Neutrophil (primary cell): ENCODE measurements at regions not wholly inside any gene's neighbourhood (a gene's known extent, or its start where the extent isn't known, plus 50 kb on each side); places are given as distances from the start of the nearest gene placed in this dataset.

ENCODE experiments used
- H3K27ac ChIP-seq: fragments of 200-600 bp; sonication (generic); 2 replicates; pipeline ENCODE4 v1.5.1; 2016; ENCODE audit warnings: mild to moderate bottlenecking, moderate library complexity
- H3K27me3 ChIP-seq: fragments of 200-600 bp; sonication (generic); 2 replicates; pipeline ENCODE4 v1.6.0; 2016; ENCODE audit warnings: mild to moderate bottlenecking
- H3K36me3 ChIP-seq: fragments of 200-600 bp; sonication (generic); 2 replicates; pipeline ENCODE4 v1.5.1; 2017
- H3K4me1 ChIP-seq, 2 experiments: fragments of 200-600 bp in 1 of 2; sonication (generic) in 1 of 2; 1 replicate in 1 of 2; 2 replicates in 1 of 2; pipeline versions ENCODE4 v1.5.1 to v1.6.1; 2013 to 2016; ENCODE audit warnings: low read depth in 1 of 2, low read length in 1 of 2, mild to moderate bottlenecking in 1 of 2, moderate library complexity in 1 of 2; ENCODE audit not compliant: control insufficient read depth in 1 of 2, insufficient read depth in 1 of 2
- H3K4me3 ChIP-seq, 2 experiments: fragments of 200-600 bp in 1 of 2; sonication (generic) in 1 of 2; 1 replicate in 1 of 2; 2 replicates in 1 of 2; pipeline ENCODE4 v1.5.1; 2013 to 2016; ENCODE audit warnings: low read depth in 1 of 2, low read length in 1 of 2, mild to moderate bottlenecking in 1 of 2, moderate library complexity in 1 of 2
- H3K9me3 ChIP-seq: fragments of 200-600 bp; sonication (generic); 2 replicates; pipeline ENCODE4 v1.5.1; 2016
- TF ChIP-seq, protein P1 (sequence below): fragments of 200-600 bp; sonication (generic); IDR thresholded peaks from 2 replicates; pipeline ENCODE4 v1.5.1; 2016; ENCODE audit warnings: antibody characterized with exemption

GRCh38 chr4:74613266-74613665 is 168.3 kb downstream of the AREG start:
- Histone ChIP-seq H3K27ac (no peak overlapping the region), H3K36me3 (no peaks in the 10 kb centered on the region), H3K9me3 (no peaks in the 10 kb centered on the region), H3K4me1 (no peaks in the 10 kb centered on the region), H3K4me3 (no peak overlapping the region), H3K27me3 (no peaks in the 10 kb centered on the region)
- TF ChIP-seq, protein P1, sequence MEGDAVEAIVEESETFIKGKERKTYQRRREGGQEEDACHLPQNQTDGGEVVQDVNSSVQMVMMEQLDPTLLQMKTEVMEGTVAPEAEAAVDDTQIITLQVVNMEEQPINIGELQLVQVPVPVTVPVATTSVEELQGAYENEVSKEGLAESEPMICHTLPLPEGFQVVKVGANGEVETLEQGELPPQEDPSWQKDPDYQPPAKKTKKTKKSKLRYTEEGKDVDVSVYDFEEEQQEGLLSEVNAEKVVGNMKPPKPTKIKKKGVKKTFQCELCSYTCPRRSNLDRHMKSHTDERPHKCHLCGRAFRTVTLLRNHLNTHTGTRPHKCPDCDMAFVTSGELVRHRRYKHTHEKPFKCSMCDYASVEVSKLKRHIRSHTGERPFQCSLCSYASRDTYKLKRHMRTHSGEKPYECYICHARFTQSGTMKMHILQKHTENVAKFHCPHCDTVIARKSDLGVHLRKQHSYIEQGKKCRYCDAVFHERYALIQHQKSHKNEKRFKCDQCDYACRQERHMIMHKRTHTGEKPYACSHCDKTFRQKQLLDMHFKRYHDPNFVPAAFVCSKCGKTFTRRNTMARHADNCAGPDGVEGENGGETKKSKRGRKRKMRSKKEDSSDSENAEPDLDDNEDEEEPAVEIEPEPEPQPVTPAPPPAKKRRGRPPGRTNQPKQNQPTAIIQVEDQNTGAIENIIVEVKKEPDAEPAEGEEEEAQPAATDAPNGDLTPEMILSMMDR, result no peak

DNA sequence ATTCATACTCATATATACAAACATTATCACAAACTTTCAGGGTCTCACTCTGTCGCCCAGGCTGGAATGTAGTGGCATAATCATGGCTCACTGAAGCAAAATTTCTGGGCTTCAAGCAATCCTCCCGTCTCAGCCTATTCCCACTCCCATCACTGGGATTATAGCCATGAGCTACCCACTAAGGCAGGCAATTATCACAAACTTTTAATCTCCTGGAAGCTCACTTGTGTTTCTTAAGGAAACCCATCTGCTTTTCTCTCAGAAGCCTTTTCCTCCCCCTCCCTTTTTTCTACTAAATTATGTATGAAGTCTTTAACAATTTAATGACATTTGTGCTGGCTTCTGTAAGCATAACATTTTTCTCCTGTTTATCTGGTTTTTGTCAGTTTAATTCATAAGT is 170.5 kb downstream of the AREG start:
- Histone ChIP-seq H3K27me3 (no peaks in the 10 kb centered on the region), H3K4me1 (no peaks in the 10 kb centered on the region), H3K36me3 (no peaks in the 10 kb centered on the region), H3K27ac (no peak overlapping the region), H3K4me3 (no peak overlapping the region), H3K9me3 (no peaks in the 10 kb centered on the region)
- TF ChIP-seq, protein P1, result no peak

DNA sequence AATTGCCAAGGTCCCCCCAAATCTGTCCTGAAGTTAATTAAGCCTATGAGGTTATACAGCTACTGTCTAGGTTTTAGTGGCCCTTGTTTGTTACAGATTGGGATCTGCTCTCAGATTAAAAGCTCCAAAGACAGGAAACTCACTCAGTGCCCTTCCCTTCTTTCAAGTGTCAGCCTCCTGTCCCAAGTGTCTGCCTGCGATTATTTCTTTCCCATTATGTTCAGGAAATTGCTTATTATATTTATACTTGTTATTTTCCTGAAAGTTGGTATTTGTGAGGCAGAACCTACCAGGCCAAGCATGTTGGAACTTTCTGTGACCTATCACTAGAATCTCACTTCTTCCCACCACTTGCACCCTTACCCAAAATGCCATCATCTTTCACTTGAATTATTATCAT is 173.2 kb downstream of the AREG start:
- Histone ChIP-seq H3K4me3 (no peak overlapping the region), H3K27ac (no peak overlapping the region), H3K9me3 (no peaks in the 10 kb centered on the region), H3K36me3 (no peaks in the 10 kb centered on the region), H3K4me1 (no peaks in the 10 kb centered on the region), H3K27me3 (no peaks in the 10 kb centered on the region)
- TF ChIP-seq, protein P1, result no peak

DNA sequence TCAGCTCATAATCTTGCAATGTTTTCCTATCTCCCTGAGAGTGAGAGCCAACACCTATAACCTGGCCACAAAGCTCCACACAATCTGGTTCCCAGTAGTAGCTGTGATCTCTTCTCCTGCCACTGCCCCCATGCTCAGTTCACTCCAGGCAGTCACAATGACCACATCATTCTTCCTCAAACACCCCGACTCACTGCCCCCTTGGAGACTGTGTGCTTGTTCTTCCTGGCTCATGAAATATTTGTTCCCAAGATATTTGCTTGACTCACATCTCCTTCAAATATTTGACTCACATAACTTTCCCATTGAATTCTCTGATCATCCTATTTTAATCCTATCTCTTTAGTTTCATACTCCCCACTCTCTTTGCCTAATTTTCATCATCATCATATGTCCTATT is 173.7 kb downstream of the AREG start:
- no peaks in the 10 kb centered on the region for H3K9me3 ChIP-seq
- no peaks in the 10 kb centered on the region for H3K36me3 ChIP-seq
- H3K27me3 ChIP-seq, result no peaks in the 10 kb centered on the region
- TF ChIP-seq, protein P1, result no peak
- H3K4me3 ChIP-seq, result no peak overlapping the region
- no peak overlapping the region for H3K27ac ChIP-seq
- no peaks in the 10 kb centered on the region for H3K4me1 ChIP-seq

GRCh38 chr4:74619931-74620702 is 174.2 kb downstream of the BTC start:
- Histone ChIP-seq H3K27me3 (no peaks in the 10 kb centered on the region), H3K4me1 (peaks cover 5 to 9% of the 10 kb centered on the region in 2 experiments), H3K4me3 (no peak overlapping the region), H3K36me3 (no peaks in the 10 kb centered on the region), H3K9me3 (no peaks in the 10 kb centered on the region), H3K27ac (no peak overlapping the region)
- TF ChIP-seq, protein P1, result no peak
